SK-N-MC (cell line): ENCODE measurements at regions not wholly inside any gene's neighbourhood (a gene's known extent, or its start where the extent isn't known, plus 50 kb on each side); places are given as distances from the start of the nearest gene placed in this dataset.

Experiments used
- DNase-seq: peaks from one replicate; pipeline ENCODE4 v3.0.0-alpha.2; 2011; ENCODE audit warnings: low read depth, low spot score
- H3K27ac ChIP-seq: fragments of 200-600 bp; sonication (generic); 2 replicates; pipeline ENCODE4 v1.5.1; 2016; ENCODE audit warnings: mixed run types
- H3K36me3 ChIP-seq: fragments of 200-600 bp; sonication (generic); 2 replicates; pipeline ENCODE4 v1.6.1; 2017; ENCODE audit warnings: antibody characterized with exemption, low read length, mixed read lengths; ENCODE audit not compliant: insufficient read depth
- H3K4me3 ChIP-seq: fragments of 200-600 bp; sonication (generic); 2 replicates; pipeline ENCODE4 v1.5.1; 2016
- H3K9ac ChIP-seq: fragments of 200-600 bp; sonication (generic); 2 replicates; pipeline ENCODE4 v1.8.0; 2017; ENCODE audit warnings: mixed run types, mixed read lengths; ENCODE audit not compliant: insufficient read length
- H3K9me3 ChIP-seq: fragments of 200-600 bp; sonication (generic); 2 replicates; pipeline ENCODE4 v1.6.1; 2017; ENCODE audit warnings: low read depth, mild to moderate bottlenecking, antibody characterized with exemption, low read length, moderate library complexity, mixed read lengths
- EZH2 ChIP-seq: fragments of 200-600 bp; sonication (generic); IDR thresholded peaks from one replicate; pipeline ENCODE4 v1.6.1; 2017; ENCODE audit warnings: antibody characterized with exemption
- FOXP2 ChIP-seq: optimal IDR thresholded peaks from 2 replicates; pipeline ENCODE3; 2011; ENCODE audit warnings: mild to moderate bottlenecking, moderate library complexity; ENCODE audit not compliant: insufficient read depth; ENCODE audit errors: extremely low read length, control extremely low read depth
- POLR2AphosphoS5 ChIP-seq: IDR thresholded peaks from 2 replicates; pipeline ENCODE4 v1.6.1; 2012; ENCODE audit warnings: mild to moderate bottlenecking, low read depth, low read length, borderline replicate concordance

DNA sequence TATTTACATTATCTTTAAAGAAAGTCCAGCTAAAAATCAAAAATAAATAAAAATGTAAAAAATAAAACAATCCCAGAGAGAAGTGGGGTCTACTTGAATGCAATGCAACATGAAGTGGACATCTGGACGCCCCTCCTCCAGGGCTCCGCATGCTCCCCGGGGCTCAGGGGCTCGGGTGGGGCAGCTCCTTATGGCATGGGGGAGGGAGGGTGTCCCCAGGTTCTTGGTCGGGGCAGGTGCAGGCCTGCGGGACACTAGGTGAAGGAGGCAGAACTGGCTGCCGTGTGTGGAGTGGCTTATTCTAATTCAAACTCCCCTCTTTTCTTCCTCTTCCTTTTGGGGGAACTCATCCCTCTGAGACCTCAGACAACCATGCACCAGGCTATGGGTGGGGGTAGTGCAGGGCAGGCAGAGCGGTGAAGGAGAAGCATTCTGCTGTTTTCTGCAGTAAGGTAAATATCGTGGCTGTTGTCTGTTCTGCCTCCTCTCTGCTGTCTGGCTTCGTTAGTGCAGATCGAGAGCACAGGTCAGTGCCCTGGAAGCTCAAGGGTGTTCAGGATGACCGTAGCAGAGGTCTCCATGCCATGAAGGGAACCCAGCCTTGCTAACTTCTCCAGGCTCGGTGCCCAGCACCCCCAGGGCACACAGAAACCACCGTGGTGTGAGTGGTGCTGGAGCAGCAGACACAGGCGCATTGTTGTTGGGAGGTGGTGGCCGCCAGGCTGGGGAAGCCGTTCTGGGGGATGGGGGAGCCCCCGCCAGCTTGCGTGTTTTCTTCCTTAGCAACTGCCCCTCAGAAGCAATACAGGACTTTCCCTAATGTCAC is 82.6 kb downstream of the TTLL2 start:
- Histone ChIP-seq H3K27ac (no peak overlapping the region), H3K9ac (no peak overlapping the region), H3K36me3 (no peaks in the 10 kb centered on the region), H3K9me3 (no peaks in the 10 kb centered on the region), H3K4me3 (no peak overlapping the region)
- TF ChIP-seq EZH2, result no peak
- no peak for TF ChIP-seq FOXP2
- TF ChIP-seq POLR2AphosphoS5, result no peak
- no peak for DNase-seq

DNA sequence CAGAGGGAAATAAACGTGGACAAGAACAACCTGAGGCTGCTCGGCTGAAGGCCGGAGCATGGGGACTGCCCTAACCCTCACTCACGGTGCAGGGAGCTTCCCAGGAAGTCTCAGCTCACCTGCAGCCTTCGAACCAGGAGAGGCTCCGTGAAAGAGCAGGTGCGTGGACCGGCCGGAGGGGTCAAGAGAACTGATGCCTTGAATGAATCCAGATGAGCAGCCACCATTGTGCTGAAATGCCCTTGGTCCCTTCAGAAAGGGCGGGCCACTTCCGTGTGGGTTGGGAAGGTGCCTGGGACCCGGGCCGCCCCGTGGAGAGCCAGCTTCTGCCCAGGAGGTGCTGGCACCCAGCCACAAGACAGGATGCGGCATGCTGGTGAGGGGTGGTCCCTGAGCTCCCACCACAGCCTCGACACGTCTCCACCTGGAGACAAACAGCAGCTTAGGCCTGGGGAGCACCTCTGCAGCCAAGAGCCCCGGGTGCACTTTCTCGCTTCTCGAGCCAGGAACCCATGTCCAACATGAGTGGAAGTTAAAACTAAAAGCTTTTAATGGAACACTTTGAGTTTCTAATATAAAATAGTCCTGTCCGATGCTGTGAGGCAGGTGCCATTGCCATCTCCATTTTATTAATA is 83.5 kb downstream of the TTLL2 start:
- no peak for DNase-seq
- TF ChIP-seq EZH2, result no peak

DNA sequence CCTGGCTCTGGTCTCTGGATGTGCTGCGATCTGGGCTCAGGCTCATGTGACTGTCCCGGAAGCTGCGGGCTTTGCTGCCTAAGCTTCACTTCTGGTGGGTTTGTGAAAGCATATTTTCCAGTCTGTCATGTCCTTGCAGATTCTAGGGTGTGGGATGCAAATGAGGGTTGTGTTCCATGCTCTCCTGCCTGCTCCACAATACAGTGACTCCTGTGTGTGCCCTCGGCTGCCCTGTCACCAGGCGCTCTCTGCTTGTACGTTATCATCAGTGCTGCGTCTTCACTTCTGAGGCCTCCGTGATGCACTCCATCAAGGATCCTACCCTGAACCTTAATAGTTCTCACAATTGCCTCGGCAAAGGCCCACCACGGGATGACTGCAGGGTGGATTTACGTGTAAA is 84.2 kb downstream of the TTLL2 start:
- H3K27ac ChIP-seq, result no peak overlapping the region
- no peak overlapping the region for H3K4me3 ChIP-seq
- H3K9ac ChIP-seq, result no peak overlapping the region
- TF ChIP-seq EZH2 (no peak), POLR2AphosphoS5 (no peak), FOXP2 (no peak)
- no peaks in the 10 kb centered on the region for H3K9me3 ChIP-seq
- no peaks in the 10 kb centered on the region for H3K36me3 ChIP-seq
- no peak for DNase-seq

More for the DNA sequence above, 83.5 kb downstream of the TTLL2 start:
- H3K36me3 ChIP-seq, result no peaks in the 10 kb centered on the region
- no peak overlapping the region for H3K9ac ChIP-seq
- no peak overlapping the region for H3K4me3 ChIP-seq
- H3K27ac ChIP-seq, result no peak overlapping the region
- no peaks in the 10 kb centered on the region for H3K9me3 ChIP-seq

DNA sequence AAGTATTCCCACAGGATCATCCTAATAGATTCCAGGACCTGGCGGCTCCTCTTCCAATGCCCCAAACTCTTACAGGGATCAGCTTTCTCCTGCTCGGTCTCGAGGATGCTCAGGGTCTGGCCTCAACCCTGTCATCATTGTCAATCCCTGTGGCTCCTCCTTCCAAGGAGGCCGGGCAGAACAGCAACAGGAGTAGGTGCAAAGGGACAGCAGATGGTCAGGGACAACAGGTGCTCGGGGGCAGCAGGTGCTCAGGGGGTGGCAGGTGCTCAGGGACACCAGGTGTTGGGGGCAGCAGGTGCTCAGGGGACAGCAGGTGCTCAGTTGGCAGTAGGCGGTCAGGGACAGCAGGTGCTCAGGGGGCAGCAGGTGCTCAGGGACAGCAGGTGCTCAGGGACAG is 84.8 kb downstream of the TTLL2 start:
- Histone ChIP-seq H3K27ac (no peak overlapping the region), H3K9me3 (no peaks in the 10 kb centered on the region), H3K9ac (no peak overlapping the region), H3K36me3 (no peaks in the 10 kb centered on the region), H3K4me3 (no peak overlapping the region)
- no peak for DNase-seq
- TF ChIP-seq POLR2AphosphoS5 (no peak), FOXP2 (no peak), EZH2 (no peak)

DNA sequence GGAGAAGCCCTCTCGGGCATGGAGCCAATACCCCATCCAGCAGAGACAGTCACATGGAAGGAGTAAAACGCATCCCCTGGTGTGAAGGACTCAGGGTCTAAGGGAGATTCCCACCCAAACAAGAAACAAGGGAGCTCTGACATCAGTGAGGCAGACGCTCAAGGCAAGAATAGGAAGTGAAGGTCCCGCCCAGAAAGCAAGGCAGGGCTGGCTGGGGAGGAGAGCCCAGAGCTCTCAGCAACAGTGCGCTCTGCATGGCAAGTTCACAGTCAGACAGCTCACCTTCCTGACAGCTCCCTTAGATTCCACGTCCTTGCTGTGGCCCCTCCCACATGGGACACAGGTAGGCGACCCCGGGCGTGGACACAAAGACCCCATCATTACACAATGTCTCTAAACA is 85.6 kb downstream of the TTLL2 start:
- H3K36me3 ChIP-seq, result no peaks in the 10 kb centered on the region
- H3K27ac ChIP-seq, result no peak overlapping the region
- H3K4me3 ChIP-seq, result no peak overlapping the region
- TF ChIP-seq FOXP2 (no peak), EZH2 (no peak), POLR2AphosphoS5 (no peak)
- no peak for DNase-seq
- H3K9me3 ChIP-seq, result no peaks in the 10 kb centered on the region
- H3K9ac ChIP-seq, result no peak overlapping the region

DNA sequence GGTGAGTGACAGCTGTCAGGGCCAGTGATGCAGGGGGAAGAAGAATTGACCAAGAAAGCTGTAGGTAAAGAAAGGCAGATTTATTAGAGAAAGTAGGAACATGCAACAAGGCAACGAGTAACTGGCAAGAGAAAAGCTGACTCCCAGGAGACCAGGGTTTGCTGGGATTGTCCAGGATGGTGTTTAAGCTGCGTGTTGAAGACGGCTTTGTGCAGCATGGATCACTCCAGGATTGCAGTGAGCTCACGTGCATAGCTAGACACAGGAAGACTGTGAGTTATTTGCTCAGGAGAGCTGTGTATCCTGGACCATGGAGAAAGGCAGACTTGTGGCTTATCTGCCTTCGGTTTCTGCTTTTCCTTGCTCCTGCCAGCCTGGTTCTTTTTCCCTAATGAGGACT is 87.6 kb downstream of the TTLL2 start:
- TF ChIP-seq POLR2AphosphoS5 (no peak), EZH2 (no peak)
- DNase-seq, result no peak

DNA sequence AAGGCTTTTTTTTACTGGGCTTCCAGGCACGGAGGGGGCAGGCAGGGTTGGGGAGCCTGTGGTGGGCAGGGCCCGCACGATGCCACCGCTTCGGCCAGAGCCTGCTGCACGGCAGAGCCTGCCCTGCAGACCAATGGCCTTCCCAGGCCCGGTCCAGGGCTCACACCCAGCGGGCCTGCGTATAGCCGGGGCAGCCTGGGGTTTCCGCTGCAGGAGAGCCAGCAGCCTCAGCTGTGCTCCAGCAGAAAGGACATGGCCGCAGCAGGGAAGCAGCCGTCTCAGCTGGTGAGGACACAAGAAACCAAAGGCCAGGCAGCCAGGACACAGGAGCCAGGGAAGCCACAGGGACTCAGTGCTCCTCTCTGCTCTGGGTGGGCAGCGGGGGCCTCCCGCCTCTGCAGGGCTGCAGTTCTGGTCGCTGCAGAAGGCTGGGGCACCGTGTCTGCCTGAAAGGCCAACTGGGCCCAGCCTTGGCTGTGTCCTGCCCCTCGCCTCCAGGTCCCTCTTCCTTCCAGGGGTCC is 90.6 kb downstream of the TTLL2 start:
- no peak for TF ChIP-seq FOXP2
- no peak for TF ChIP-seq POLR2AphosphoS5
- no peak for TF ChIP-seq EZH2
- H3K9me3 ChIP-seq, result no peaks in the 10 kb centered on the region
- H3K36me3 ChIP-seq, result no peaks in the 10 kb centered on the region
- no peak overlapping the region for H3K9ac ChIP-seq
- no peak overlapping the region for H3K4me3 ChIP-seq
- no peak for DNase-seq
- no peak overlapping the region for H3K27ac ChIP-seq

More for the DNA sequence above, 87.6 kb downstream of the TTLL2 start:
- Histone ChIP-seq H3K36me3 (no peaks in the 10 kb centered on the region), H3K9me3 (no peaks in the 10 kb centered on the region), H3K4me3 (no peak overlapping the region), H3K27ac (no peak overlapping the region), H3K9ac (no peak overlapping the region)

DNA sequence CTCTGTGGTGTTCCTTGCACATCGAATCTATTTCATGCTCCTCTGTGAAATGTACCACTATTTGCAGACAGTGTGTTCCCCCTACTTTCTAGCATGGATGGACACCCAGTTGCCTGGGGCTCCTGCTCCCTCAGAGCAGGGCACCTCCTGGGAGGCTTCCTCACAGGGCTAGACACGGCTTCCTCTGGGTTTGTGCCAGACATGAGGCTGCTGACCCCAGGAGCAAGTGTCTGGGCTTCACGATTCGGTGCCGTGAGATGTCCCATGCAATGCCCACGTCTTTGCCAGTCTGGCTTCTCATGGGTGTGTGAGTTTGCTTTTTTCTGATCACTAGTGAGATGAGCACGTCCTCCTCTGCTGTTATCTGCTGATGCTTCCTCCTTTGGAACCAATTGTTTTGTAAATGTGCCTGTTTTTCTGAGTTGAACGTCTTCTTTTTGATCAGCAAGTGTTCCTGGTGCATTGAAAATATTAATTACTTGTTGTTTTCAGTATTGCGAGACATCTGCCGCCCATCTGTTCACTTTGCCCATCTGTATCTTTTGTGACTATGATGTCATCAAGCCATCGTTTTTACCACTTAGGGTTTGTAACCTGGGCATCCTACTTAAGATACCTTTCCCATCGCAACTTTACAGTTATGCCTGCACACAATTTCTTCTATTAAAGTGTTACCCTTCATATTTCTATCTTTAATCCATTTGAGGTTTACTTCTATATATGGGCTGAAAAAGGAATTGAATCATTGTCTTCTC is 92.0 kb downstream of the TTLL2 start:
- no peaks in the 10 kb centered on the region for H3K36me3 ChIP-seq
- no peak overlapping the region for H3K4me3 ChIP-seq
- H3K27ac ChIP-seq, result no peak overlapping the region
- no peaks in the 10 kb centered on the region for H3K9me3 ChIP-seq
- TF ChIP-seq FOXP2 (no peak), EZH2 (no peak), POLR2AphosphoS5 (no peak)
- DNase-seq, result no peak
- H3K9ac ChIP-seq, result no peak overlapping the region
